Upper lobe of left lung (tissue), 6 donors: ENCODE measurements at regions not wholly inside any gene's neighbourhood (a gene's known extent, or its start where the extent isn't known, plus 50 kb on each side); places are given as distances from the start of the nearest gene placed in this dataset.

Experiments used
- ATAC-seq, 2 donors: fragments of 200-7000 bp; cut with Tn5 transposase; one replicate each; pipeline ENCODE4 v1.9.1; 2022; ENCODE audit warnings: mild to moderate bottlenecking in 2 of 2, moderate library complexity in 2 of 2; ENCODE audit not compliant: low FRiP score in 2 of 2
- DNase-seq, 2 donors: peaks; one replicate each; pipeline ENCODE4 v3.0.0-alpha.2; 2019 to 2020
- H3K27ac ChIP-seq, 4 donors: fragments of 200-600 bp; sonication (generic); one replicate each; pipeline ENCODE4 v1.5.1; 2016 to 2019
- H3K27me3 ChIP-seq, 4 donors: fragments of 200-600 bp; sonication (generic); one replicate each; pipeline ENCODE4 v1.5.1; 2017 to 2019
- H3K36me3 ChIP-seq, 4 donors: fragments of 200-600 bp; sonication (generic); one replicate each; pipeline ENCODE4 v1.5.1; 2016 to 2019
- H3K4me1 ChIP-seq, 4 donors: fragments of 200-600 bp; sonication (generic); one replicate each; pipeline ENCODE4 v1.5.1; 2018 to 2019
- H3K4me3 ChIP-seq, 4 donors: fragments of 200-600 bp; sonication (generic); one replicate each; pipeline ENCODE4 v1.5.1; 2017 to 2019; ENCODE audit warnings: mild to moderate bottlenecking in 2 of 4, moderate library complexity in 1 of 4
- H3K9me3 ChIP-seq, 4 donors: fragments of 200-600 bp; sonication (generic); one replicate each; pipeline ENCODE4 v1.5.1; 2018 to 2019
- EP300 ChIP-seq, 4 donors: sonication (generic); formaldehyde crosslinking; IDR thresholded peaks; one replicate each; pipeline ENCODE4 v1.5.1; 2017; ENCODE audit warnings: antibody characterized with exemption in 4 of 4, control low read depth in 2 of 4
- POLR2A ChIP-seq, 4 donors: fragments of 450-650 bp; IDR thresholded peaks; one replicate each; pipeline ENCODE4 v1.5.1; 2016 to 2017; ENCODE audit warnings: antibody characterized with exemption in 4 of 4, mild to moderate bottlenecking in 2 of 4
- POLR2AphosphoS5 ChIP-seq, 2 donors: sonication (generic); formaldehyde crosslinking; IDR thresholded peaks; one replicate each; pipeline ENCODE4 v1.5.1; 2017; ENCODE audit warnings: antibody characterized with exemption in 2 of 2
- WGBS, 2 donors: methylation state at CpG; one replicate each; pipeline ENCODE4 v1.1.5; 2017 to 2018; 5-methylcytosine and 5-hydroxymethylcytosine counted together
- TF ChIP-seq, protein P1 (sequence below), 6 experiments: fragments of 450-650 bp in 4 of 6; fragments of 200-600 bp in 2 of 6; sonication (generic) in 2 of 6; IDR thresholded peaks; one replicate each; pipeline ENCODE4 v1.5.1; 2016 to 2019; ENCODE audit warnings: antibody characterized with exemption in 6 of 6
- donor health status: DM: no; HTN: no; CAD: no; lungs with moderate emphysema.
- donor health status: DM: no; HTN: yes; CAD: no; lungs with severe emphysema.

DNA sequence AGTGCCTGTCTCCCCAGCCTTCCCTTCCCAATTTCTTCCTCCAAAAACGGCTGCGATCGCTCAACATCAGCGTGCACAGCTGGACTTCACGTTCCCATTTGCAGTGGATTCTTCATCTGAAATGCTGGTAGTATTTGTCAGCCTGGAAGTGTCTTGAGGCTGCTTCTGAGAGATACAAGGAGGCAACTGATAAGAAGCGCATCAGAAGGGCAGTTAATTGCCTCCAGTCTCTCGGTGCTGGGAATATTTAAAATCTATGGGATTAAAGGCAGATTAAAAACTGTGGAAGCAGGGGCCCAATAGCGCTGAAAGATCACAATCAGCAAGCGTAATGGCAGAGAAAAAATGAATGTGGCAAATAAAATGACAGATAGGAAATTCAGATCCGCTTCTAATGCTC lies 450.0 kb downstream of the GATA3 start:
- H3K36me3 ChIP-seq: no peaks in the 10 kb centered on the region
- DNase-seq (no peak), ATAC-seq (no peak)
- no peak for TF ChIP-seq POLR2AphosphoS5 (IDR thresholded peaks at IDR 0.05)
- no peaks in the 10 kb centered on the region for H3K9me3 ChIP-seq
- 61 to 72% methylated on average over 10 of the region's 10 CpGs for WGBS, 2 donors
- no peak overlapping the region for H3K27ac ChIP-seq
- H3K4me1 ChIP-seq: no peaks in the 10 kb centered on the region
- H3K4me3 ChIP-seq: no peak overlapping the region
- H3K27me3 ChIP-seq: no peaks in the 10 kb centered on the region

DNA sequence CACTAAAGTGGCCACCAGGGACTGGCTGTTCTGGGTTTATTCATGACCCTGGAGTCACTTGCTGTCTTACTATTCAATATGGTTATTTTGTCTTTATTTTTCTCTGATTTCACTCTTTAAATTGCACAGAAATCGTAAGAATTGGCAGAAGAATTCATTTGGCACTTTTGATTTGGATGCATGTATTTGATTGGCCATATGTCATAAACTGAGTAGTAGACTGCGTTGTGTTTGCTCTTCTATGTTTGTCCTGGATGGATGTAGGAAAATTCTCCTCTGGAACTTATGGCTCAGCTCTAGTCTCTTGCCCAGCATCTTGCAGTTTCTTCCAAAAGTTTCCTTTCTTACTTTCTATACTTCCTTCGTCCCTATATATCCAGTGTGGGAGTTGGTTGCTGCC lies 452.7 kb downstream of the GATA3 start:
- WGBS, 2 donors: 85 to 88% methylated on average over 3 of the region's 3 CpGs

DNA sequence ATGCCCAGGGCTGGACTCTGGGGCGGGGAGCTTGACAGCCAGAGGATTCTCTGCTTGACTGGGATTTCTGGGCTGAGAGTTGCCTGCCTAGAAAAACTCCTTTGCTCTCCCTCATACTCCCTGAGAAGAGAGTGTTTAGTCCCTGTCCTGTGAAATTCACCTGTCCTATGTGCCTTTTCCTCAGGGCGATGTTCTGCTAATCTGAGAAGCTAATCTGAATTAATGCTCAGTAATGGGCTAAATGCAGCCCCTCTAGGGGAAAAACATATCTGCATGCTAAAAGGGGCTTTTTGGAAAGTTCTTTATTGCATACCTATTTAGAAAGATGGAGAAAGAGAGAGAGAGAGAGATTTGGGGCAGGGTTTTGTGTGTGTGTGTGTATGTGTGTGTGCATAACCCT lies 454.4 kb downstream of the GATA3 start:
- H3K9me3 ChIP-seq: no peaks in the 10 kb centered on the region
- no peak overlapping the region for H3K27ac ChIP-seq
- H3K36me3 ChIP-seq: no peaks in the 10 kb centered on the region
- ATAC-seq: no peak
- no peak for DNase-seq
- no peak for TF ChIP-seq POLR2AphosphoS5 (IDR thresholded peaks at IDR 0.05)
- no peak for TF ChIP-seq POLR2A (IDR thresholded peaks at IDR 0.05)
- TF ChIP-seq, protein P1, sequence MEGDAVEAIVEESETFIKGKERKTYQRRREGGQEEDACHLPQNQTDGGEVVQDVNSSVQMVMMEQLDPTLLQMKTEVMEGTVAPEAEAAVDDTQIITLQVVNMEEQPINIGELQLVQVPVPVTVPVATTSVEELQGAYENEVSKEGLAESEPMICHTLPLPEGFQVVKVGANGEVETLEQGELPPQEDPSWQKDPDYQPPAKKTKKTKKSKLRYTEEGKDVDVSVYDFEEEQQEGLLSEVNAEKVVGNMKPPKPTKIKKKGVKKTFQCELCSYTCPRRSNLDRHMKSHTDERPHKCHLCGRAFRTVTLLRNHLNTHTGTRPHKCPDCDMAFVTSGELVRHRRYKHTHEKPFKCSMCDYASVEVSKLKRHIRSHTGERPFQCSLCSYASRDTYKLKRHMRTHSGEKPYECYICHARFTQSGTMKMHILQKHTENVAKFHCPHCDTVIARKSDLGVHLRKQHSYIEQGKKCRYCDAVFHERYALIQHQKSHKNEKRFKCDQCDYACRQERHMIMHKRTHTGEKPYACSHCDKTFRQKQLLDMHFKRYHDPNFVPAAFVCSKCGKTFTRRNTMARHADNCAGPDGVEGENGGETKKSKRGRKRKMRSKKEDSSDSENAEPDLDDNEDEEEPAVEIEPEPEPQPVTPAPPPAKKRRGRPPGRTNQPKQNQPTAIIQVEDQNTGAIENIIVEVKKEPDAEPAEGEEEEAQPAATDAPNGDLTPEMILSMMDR (IDR thresholded peaks at IDR 0.05): no peak
- no peak for TF ChIP-seq EP300 (IDR thresholded peaks at IDR 0.05)
- WGBS, 2 donors: 100% methylated on average over 2 of the region's 2 CpGs
- H3K27me3 ChIP-seq: no peaks in the 10 kb centered on the region
- H3K4me1 ChIP-seq: no peaks in the 10 kb centered on the region
- H3K4me3 ChIP-seq: no peak overlapping the region

More for the DNA sequence above, 452.7 kb downstream of the GATA3 start:
- Histone ChIP-seq H3K4me1 (no peaks in the 10 kb centered on the region), H3K27ac (no peak overlapping the region), H3K36me3 (no peaks in the 10 kb centered on the region), H3K4me3 (no peak overlapping the region), H3K27me3 (no peaks in the 10 kb centered on the region), H3K9me3 (no peaks in the 10 kb centered on the region)
- no peak for DNase-seq
- ATAC-seq: no peak
- TF ChIP-seq POLR2AphosphoS5 (IDR thresholded peaks at IDR 0.05) (no peak), POLR2A (IDR thresholded peaks at IDR 0.05) (no peak), EP300 (IDR thresholded peaks at IDR 0.05) (no peak)
- TF ChIP-seq, protein P1 (IDR thresholded peaks at IDR 0.05): no peak

- TF ChIP-seq POLR2A (IDR thresholded peaks at IDR 0.05) (no peak), POLR2AphosphoS5 (IDR thresholded peaks at IDR 0.05) (no peak), EP300 (IDR thresholded peaks at IDR 0.05) (no peak)
- TF ChIP-seq, protein P1 (IDR thresholded peaks at IDR 0.05): no peak
- Histone ChIP-seq H3K27ac (no peak overlapping the region), H3K36me3 (no peaks in the 10 kb centered on the region), H3K27me3 (no peaks in the 10 kb centered on the region), H3K9me3 (no peaks in the 10 kb centered on the region), H3K4me3 (no peak overlapping the region), H3K4me1 (no peaks in the 10 kb centered on the region)
- no peak for DNase-seq
- 74 to 83% methylated on average over 1 of the region's 1 CpG for WGBS, 2 donors
- no peak for ATAC-seq
Observed at GRCh38 chr10:8510471-8510870, 456.0 kb downstream of the GATA3 start.

DNA sequence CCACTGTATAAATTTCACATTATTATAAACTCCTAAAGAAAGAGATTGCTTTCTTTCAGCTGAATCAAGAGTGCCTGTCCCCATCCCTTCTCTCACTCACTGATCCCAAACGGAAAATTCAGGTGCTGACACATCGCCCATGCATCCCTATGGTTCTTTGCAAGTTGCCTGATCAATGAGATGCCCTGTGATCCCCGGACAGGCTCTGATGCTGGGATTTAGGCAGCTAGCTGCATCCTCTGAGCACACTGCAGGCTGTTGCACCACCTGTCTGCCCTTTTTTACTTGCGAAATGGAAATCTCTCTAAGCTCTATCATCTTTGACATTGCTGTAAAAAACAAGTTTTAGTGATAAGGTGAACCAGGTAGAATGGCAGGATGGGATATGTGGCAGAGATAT lies 456.5 kb downstream of the GATA3 start:
- WGBS, 2 donors: 80 to 88% methylated on average over 4 of the region's 4 CpGs
- no peak for DNase-seq
- H3K27ac ChIP-seq: no peak overlapping the region
- no peaks in the 10 kb centered on the region for H3K9me3 ChIP-seq
- no peaks in the 10 kb centered on the region for H3K27me3 ChIP-seq
- no peaks in the 10 kb centered on the region for H3K4me1 ChIP-seq
- TF ChIP-seq POLR2A (IDR thresholded peaks at IDR 0.05) (no peak), EP300 (IDR thresholded peaks at IDR 0.05) (no peak), POLR2AphosphoS5 (IDR thresholded peaks at IDR 0.05) (no peak)
- TF ChIP-seq, protein P1 (IDR thresholded peaks at IDR 0.05): no peak
- ATAC-seq: no peak
- no peaks in the 10 kb centered on the region for H3K36me3 ChIP-seq
- no peak overlapping the region for H3K4me3 ChIP-seq
